ENCODE measurements at regions not wholly inside any gene's neighbourhood (a gene's known extent, or its start where the extent isn't known, plus 50 kb on each side); places are given as distances from the start of the nearest gene placed in this dataset.

GRCh38 chr5:57592236-57592635, 109.6 kb upstream of the ACTBL2 start:
- TF ChIP-seq CTCF (IDR thresholded peaks at IDR 0.05; ENCODE audit: borderline replicate concordance, extremely low read depth, low read length, poor library complexity, severe bottlenecking) (no peak), EZH2 (IDR thresholded peaks at IDR 0.05; ENCODE audit: borderline replicate concordance, low read depth, low read length, severe bottlenecking) (no peak)
